ENCODE measurements at regions not wholly inside any gene's neighbourhood (a gene's known extent, or its start where the extent isn't known, plus 50 kb on each side); places are given as distances from the start of the nearest gene placed in this dataset.

- H3K27ac ChIP-seq (replicated peaks) = no peak overlapping the region
- intact Hi-C loops (cut with micrococcal nuclease) = no loop called here
- no peaks in the 10 kb centered on the region for H3K4me1 ChIP-seq
- no peaks in the 10 kb centered on the region for H3K9me3 ChIP-seq (replicated peaks)
- DNase-seq = no peak
- TF ChIP-seq, protein P1, sequence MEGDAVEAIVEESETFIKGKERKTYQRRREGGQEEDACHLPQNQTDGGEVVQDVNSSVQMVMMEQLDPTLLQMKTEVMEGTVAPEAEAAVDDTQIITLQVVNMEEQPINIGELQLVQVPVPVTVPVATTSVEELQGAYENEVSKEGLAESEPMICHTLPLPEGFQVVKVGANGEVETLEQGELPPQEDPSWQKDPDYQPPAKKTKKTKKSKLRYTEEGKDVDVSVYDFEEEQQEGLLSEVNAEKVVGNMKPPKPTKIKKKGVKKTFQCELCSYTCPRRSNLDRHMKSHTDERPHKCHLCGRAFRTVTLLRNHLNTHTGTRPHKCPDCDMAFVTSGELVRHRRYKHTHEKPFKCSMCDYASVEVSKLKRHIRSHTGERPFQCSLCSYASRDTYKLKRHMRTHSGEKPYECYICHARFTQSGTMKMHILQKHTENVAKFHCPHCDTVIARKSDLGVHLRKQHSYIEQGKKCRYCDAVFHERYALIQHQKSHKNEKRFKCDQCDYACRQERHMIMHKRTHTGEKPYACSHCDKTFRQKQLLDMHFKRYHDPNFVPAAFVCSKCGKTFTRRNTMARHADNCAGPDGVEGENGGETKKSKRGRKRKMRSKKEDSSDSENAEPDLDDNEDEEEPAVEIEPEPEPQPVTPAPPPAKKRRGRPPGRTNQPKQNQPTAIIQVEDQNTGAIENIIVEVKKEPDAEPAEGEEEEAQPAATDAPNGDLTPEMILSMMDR (IDR thresholded peaks at IDR 0.05; ENCODE audit: borderline replicate concordance) = no peak
- no peaks in the 10 kb centered on the region for H3K36me3 ChIP-seq
- H3K4me3 ChIP-seq = no peak overlapping the region
- peaks cover 46% of the 10 kb centered on the region for H3K27me3 ChIP-seq (ENCODE audit: low read depth)
These were observed 56.8 kb upstream of the SLC6A6 start for GRCh38 chr3:14345496-14346150.

GRCh38 chr3:14346191-14346590 lies 56.2 kb upstream of the SLC6A6 start:
- no peaks in the 10 kb centered on the region for H3K9me3 ChIP-seq (replicated peaks)
- no peaks in the 10 kb centered on the region for H3K4me1 ChIP-seq
- DNase-seq = no peak
- TF ChIP-seq, protein P1 (IDR thresholded peaks at IDR 0.05; ENCODE audit: borderline replicate concordance) = no peak
- intact Hi-C loops (cut with micrococcal nuclease) = no loop called here
- H3K27me3 ChIP-seq (ENCODE audit: low read depth) = peaks cover 50% of the 10 kb centered on the region
- no peaks in the 10 kb centered on the region for H3K36me3 ChIP-seq
- no peak overlapping the region for H3K27ac ChIP-seq (replicated peaks)
- no peak overlapping the region for H3K4me3 ChIP-seq

- no peaks in the 10 kb centered on the region for H3K4me1 ChIP-seq
These were observed 55.8 kb upstream of the SLC6A6 start for GRCh38 chr3:14346642-14347041.

GRCh38 chr3:14347110-14347509 lies 55.3 kb upstream of the SLC6A6 start:
- Histone ChIP-seq H3K27me3 (ENCODE audit: low read depth) (peaks cover 56% of the 10 kb centered on the region), H3K4me3 (no peak overlapping the region), H3K27ac (replicated peaks) (no peak overlapping the region), H3K4me1 (no peaks in the 10 kb centered on the region), H3K36me3 (no peaks in the 10 kb centered on the region), H3K9me3 (replicated peaks) (no peaks in the 10 kb centered on the region)
- no peak for DNase-seq
- intact Hi-C loops (cut with micrococcal nuclease) = no loop called here
- TF ChIP-seq, protein P1 (IDR thresholded peaks at IDR 0.05; ENCODE audit: borderline replicate concordance) = no peak

More at GRCh38 chr3:14346642-14347041, 55.8 kb upstream of the SLC6A6 start:
- Histone ChIP-seq H3K9me3 (replicated peaks) (no peaks in the 10 kb centered on the region), H3K36me3 (no peaks in the 10 kb centered on the region), H3K27ac (replicated peaks) (no peak overlapping the region), H3K4me3 (no peak overlapping the region), H3K27me3 (ENCODE audit: low read depth) (peaks cover 52% of the 10 kb centered on the region)
- DNase-seq = no peak
- intact Hi-C loops (cut with micrococcal nuclease) = no loop called here
- TF ChIP-seq, protein P1 (IDR thresholded peaks at IDR 0.05; ENCODE audit: borderline replicate concordance) = no peak

DNA sequence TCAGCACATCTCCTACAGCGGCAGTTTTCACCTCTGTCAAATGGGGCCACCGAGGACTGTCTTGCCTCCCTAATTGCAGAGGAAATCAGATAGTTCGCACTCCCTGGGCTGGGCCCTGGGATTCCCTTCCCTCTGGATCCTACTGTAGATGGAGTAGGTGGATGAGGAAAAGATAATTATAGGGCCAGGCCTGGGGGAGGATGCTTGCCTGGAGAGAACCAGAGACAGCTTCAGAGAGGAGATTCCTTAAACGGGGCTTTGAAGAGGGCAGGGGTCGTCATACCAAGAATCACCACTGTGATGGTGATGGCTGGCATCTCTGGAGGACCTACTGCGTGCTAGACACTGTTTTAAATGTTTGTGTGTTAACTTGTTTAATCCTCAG lies 50.8 kb upstream of the SLC6A6 start:
- no peak for DNase-seq
- H3K4me3 ChIP-seq = no peak overlapping the region
- H3K36me3 ChIP-seq = no peaks in the 10 kb centered on the region
- no peak overlapping the region for H3K27ac ChIP-seq (replicated peaks)
- TF ChIP-seq, protein P1 (IDR thresholded peaks at IDR 0.05; ENCODE audit: borderline replicate concordance) = no peak
- peaks cover 78% of the 10 kb centered on the region for H3K27me3 ChIP-seq (ENCODE audit: low read depth)
- H3K4me1 ChIP-seq = no peaks in the 10 kb centered on the region
- intact Hi-C loops (cut with micrococcal nuclease) = no loop called here
- no peaks in the 10 kb centered on the region for H3K9me3 ChIP-seq (replicated peaks)
